HUES64 (cell line): ENCODE measurements at regions not wholly inside any gene's neighbourhood (a gene's known extent, or its start where the extent isn't known, plus 50 kb on each side); places are given as distances from the start of the nearest gene placed in this dataset.

Experiments
- H3K27ac ChIP-seq: 2 replicates; pipeline ENCODE4 v1.7.0; 2013; ENCODE audit warnings: low read depth, low read length, inconsistent platforms
- H3K27me3 ChIP-seq: 2 replicates; pipeline ENCODE4 v1.6.1; 2013; ENCODE audit warnings: mild to moderate bottlenecking, low read length; ENCODE audit not compliant: insufficient read depth
- H3K36me3 ChIP-seq: 2 replicates; pipeline ENCODE4 v1.6.1; 2013; ENCODE audit warnings: mild to moderate bottlenecking, low read length; ENCODE audit not compliant: insufficient read depth
- H3K4me1 ChIP-seq: 2 replicates; pipeline ENCODE4 v1.6.1; 2013; ENCODE audit warnings: mild to moderate bottlenecking, low read length, moderate library complexity; ENCODE audit not compliant: insufficient read depth
- H3K4me3 ChIP-seq: 2 replicates; pipeline ENCODE4 v1.5.1; 2013; ENCODE audit warnings: mild to moderate bottlenecking, low read length, moderate library complexity
- H3K9ac ChIP-seq: 2 replicates; pipeline ENCODE4 v1.6.1; 2013; ENCODE audit warnings: mild to moderate bottlenecking, low read depth, low read length
- H3K9me3 ChIP-seq: 2 replicates; pipeline ENCODE4 v1.6.1; 2013; ENCODE audit warnings: low read depth, low read length; ENCODE audit not compliant: insufficient read depth
- WGBS: fragments of 150-250, 120-280 bp; methylation state at CpG from one replicate; pipeline ENCODE4 v1.1.7; 2013; ENCODE audit warnings: missing lambda C conversion rate; 5-methylcytosine and 5-hydroxymethylcytosine counted together

- H3K27me3 ChIP-seq, result no peaks in the 10 kb centered on the region
- H3K36me3 ChIP-seq, result no peaks in the 10 kb centered on the region
- no CpG with 5 or more reads among the region's 1 CpG for WGBS
- H3K4me1 ChIP-seq, result no peaks in the 10 kb centered on the region
- no peak overlapping the region for H3K27ac ChIP-seq
- no peak overlapping the region for H3K9ac ChIP-seq
- H3K9me3 ChIP-seq, result peaks cover 6% of the 10 kb centered on the region; the same call in 1 of the 2 replicates
- no peak overlapping the region for H3K4me3 ChIP-seq
These were observed 867.3 kb downstream of the PCDH18 start for GRCh38 chr4:136664988-136665387.

- no peak overlapping the region for H3K4me3 ChIP-seq
These were observed 869.8 kb downstream of the PCDH18 start for GRCh38 chr4:136662539-136662938.

DNA sequence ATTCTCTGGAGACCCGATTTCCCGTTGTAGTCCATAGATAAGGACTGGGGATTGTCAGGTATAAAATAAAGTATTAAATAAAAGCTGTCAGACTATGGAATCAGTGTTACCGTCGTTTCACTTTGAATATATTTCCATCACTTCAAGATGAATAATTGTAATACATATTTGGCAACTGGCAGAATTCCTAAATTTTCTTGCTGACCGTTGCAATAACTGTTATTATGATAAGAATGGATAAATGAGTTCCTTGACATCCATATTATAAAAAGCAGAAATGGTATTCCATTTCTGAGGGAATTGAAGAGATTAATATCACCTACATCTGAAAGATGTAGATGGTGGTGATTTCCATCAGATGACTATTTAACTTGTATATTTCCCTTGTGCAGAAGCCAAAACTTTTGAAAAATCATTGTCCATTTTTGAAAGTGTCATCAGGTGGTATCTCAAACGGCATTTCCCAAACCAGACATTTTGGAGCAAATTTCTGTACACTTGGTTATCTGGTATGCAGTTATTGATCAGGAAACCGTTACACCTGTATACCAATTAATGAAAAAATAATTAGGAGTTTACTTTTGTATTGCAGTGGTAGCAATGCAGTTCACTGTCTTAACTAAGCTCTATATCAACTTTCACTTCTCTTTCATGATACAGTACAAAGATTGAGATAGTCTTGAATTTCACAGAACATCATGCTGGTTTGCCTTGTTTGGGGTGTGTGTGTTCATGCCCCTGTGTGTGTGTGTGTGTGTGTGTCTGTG is 878.5 kb downstream of the PCDH18 start:
- no peak overlapping the region for H3K27ac ChIP-seq
- WGBS, result 98% methylated on average over 5 of the region's 7 CpGs
- no peaks in the 10 kb centered on the region for H3K4me1 ChIP-seq
- no peaks in the 10 kb centered on the region for H3K27me3 ChIP-seq
- H3K36me3 ChIP-seq, result no peaks in the 10 kb centered on the region
- no peaks in the 10 kb centered on the region for H3K9me3 ChIP-seq
- no peak overlapping the region for H3K9ac ChIP-seq
- no peak overlapping the region for H3K4me3 ChIP-seq

More at GRCh38 chr4:136662539-136662938, 869.8 kb downstream of the PCDH18 start:
- Histone ChIP-seq H3K27ac (no peak overlapping the region), H3K9ac (no peak overlapping the region), H3K9me3 (peaks cover 6% of the 10 kb centered on the region; the same call in 1 of the 2 replicates), H3K36me3 (no peaks in the 10 kb centered on the region), H3K27me3 (no peaks in the 10 kb centered on the region), H3K4me1 (no peaks in the 10 kb centered on the region)
- 100% methylated on average over 1 of the region's 1 CpG for WGBS

DNA sequence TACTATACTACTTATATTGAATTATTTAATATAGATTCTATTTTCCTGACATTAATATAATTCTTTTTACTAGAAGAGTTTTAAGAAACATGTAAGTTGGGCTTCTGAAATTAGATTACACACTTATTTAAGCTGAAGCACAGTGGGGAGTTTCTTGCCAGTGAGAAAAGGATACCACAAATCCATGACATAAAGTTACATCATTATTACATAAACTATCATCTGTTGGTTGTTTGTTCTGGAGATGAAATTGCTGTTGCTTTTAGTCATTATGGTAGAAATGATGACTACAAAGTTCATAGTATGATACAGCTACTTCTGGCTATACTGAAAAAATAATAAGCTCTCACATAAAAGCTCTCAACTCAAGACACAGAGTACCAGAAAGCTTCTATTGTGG is 880.4 kb downstream of the PCDH18 start:
- Histone ChIP-seq H3K4me1 (no peaks in the 10 kb centered on the region), H3K27ac (no peak overlapping the region), H3K9me3 (no peaks in the 10 kb centered on the region), H3K27me3 (no peaks in the 10 kb centered on the region), H3K36me3 (no peaks in the 10 kb centered on the region), H3K9ac (no peak overlapping the region), H3K4me3 (no peak overlapping the region)

DNA sequence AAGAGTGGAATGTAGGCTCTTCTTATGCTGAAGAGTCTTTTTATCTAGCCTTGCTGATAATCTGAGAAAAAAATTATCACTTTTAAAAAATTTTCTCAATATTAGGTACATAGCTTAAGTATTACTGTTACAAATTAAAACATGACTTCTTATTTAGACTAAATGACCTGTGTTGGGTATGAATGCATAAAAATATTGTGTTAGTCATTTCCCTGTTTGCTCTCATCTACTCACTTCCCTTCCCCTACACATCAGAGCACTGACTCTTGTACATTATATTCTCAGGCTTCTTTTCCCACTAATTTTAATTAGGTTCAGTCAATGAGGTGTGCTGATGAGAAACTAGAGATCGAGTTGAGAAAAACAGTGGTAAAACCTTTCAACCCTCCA is 881.0 kb downstream of the PCDH18 start:
- Histone ChIP-seq H3K4me3 (no peak overlapping the region), H3K27ac (no peak overlapping the region)
- WGBS, result 100% methylated on average over 1 of the region's 1 CpG

GRCh38 chr4:136650541-136651277 is 881.6 kb downstream of the PCDH18 start:
- Histone ChIP-seq H3K4me3 (no peak overlapping the region), H3K9ac (no peak overlapping the region), H3K4me1 (no peaks in the 10 kb centered on the region), H3K36me3 (no peaks in the 10 kb centered on the region), H3K27ac (no peak overlapping the region), H3K27me3 (no peaks in the 10 kb centered on the region), H3K9me3 (no peaks in the 10 kb centered on the region)
- 73% methylated on average over 4 of the region's 5 CpGs for WGBS

More for the DNA sequence above, 881.0 kb downstream of the PCDH18 start:
- no peaks in the 10 kb centered on the region for H3K9me3 ChIP-seq
- H3K4me1 ChIP-seq, result no peaks in the 10 kb centered on the region
- no peaks in the 10 kb centered on the region for H3K27me3 ChIP-seq
- no peak overlapping the region for H3K9ac ChIP-seq
- no peaks in the 10 kb centered on the region for H3K36me3 ChIP-seq

GRCh38 chr4:136644279-136644678 is 888.0 kb downstream of the PCDH18 start:
- Histone ChIP-seq H3K4me1 (no peaks in the 10 kb centered on the region; the same call in 1 of the 2 replicates), H3K27ac (no peak overlapping the region), H3K4me3 (no peak overlapping the region), H3K36me3 (no peaks in the 10 kb centered on the region), H3K9me3 (no peaks in the 10 kb centered on the region), H3K9ac (no peak overlapping the region), H3K27me3 (no peaks in the 10 kb centered on the region)

DNA sequence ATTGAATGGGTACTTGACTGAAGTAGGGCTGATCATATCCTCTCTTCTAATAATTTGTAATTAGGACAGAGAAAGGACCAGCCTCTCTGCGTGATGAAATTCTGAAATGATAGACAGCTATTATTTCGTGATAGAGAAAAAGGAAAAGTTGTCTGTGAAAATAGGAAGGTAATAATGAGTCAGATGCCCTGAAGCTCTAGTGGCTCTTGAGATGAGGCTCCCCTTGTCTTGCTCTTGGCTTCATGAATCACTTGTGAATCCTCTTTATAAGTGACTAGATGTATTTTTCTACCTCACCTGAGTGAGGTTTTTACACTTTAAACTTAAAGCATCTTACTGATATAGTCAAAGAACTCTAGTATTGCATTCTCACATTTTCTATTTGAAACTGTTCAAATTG is 888.9 kb downstream of the PCDH18 start:
- H3K4me1 ChIP-seq, result no peaks in the 10 kb centered on the region; the same call in 1 of the 2 replicates
- no peaks in the 10 kb centered on the region for H3K27me3 ChIP-seq
- no peak overlapping the region for H3K4me3 ChIP-seq
- H3K9me3 ChIP-seq, result no peaks in the 10 kb centered on the region
- WGBS, result 94% methylated on average over 2 of the region's 2 CpGs
- H3K9ac ChIP-seq, result no peak overlapping the region
- H3K36me3 ChIP-seq, result no peaks in the 10 kb centered on the region
- no peak overlapping the region for H3K27ac ChIP-seq

DNA sequence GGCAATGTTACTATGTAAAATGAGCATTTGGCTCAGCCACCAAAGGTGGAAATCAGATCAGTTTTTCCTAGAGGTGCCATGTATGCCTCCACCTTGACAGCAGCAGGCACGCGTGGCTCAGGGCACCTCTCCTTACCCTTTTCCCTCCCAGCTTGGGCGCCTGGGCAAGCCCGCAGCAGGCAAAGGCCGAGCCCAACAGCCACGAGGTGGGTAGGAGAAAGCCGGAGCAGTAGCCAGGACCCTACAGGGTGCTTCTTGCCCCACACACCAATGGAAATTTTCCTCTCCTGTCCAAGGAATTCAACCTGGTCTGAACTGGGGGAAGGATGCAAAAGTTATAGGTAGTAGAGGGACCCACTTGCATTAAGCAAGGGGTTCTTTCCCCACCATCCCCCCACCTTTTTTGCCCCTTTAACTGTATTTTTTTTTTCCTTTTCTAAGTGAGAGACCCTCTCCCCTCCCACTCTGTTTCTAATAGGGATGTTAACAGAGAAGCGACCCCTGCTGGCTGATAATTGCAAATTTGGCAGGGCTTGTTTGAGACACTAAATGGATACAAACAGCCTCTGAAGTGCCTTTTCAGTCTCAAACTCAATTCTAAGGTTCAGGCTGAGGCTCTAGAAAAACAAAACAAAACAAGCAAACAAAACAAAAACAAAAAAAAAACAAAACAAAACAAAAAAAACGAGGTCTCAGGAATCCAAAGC is 895.1 kb downstream of the PCDH18 start:
- WGBS, result 82% methylated on average over 9 of the region's 9 CpGs
- Histone ChIP-seq H3K27me3 (no peaks in the 10 kb centered on the region), H3K36me3 (no peaks in the 10 kb centered on the region), H3K9me3 (no peaks in the 10 kb centered on the region), H3K4me1 (no peaks in the 10 kb centered on the region), H3K4me3 (no peak overlapping the region), H3K9ac (no peak overlapping the region), H3K27ac (no peak overlapping the region)

- no peak overlapping the region for H3K4me3 ChIP-seq
- H3K9me3 ChIP-seq, result no peaks in the 10 kb centered on the region
- H3K36me3 ChIP-seq, result no peaks in the 10 kb centered on the region
- no peak overlapping the region for H3K9ac ChIP-seq
- H3K4me1 ChIP-seq, result no peaks in the 10 kb centered on the region
- H3K27ac ChIP-seq, result no peak overlapping the region
- 93% methylated on average over 10 of the region's 10 CpGs for WGBS
- H3K27me3 ChIP-seq, result no peaks in the 10 kb centered on the region
These were observed 896.1 kb downstream of the PCDH18 start for GRCh38 chr4:136636155-136636554.

DNA sequence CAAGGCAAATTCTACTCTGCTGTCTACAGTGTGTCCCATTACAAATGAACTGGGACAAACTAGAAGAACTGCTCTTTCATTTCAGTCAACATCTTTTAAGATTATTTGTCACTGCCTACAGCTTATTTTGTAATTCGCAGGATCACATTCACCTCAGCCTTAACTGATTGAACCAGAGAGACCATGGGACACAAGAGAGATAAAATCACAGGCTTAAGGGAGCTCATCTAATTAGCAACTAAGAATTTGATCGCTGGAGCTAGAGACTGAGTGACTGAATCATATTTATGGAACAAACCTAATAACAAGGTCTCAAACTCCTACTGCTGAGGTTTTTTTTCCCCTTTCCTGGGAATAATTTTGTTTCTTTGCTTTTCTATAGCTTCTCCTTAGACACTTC is 898.2 kb downstream of the PCDH18 start:
- 86% methylated on average over 2 of the region's 2 CpGs for WGBS
- Histone ChIP-seq H3K9ac (no peak overlapping the region), H3K4me1 (no peaks in the 10 kb centered on the region), H3K27me3 (no peaks in the 10 kb centered on the region), H3K36me3 (no peaks in the 10 kb centered on the region), H3K9me3 (no peaks in the 10 kb centered on the region), H3K27ac (no peak overlapping the region), H3K4me3 (no peak overlapping the region)
